SK-N-SH (cell line): ENCODE measurements at regions not wholly inside any gene's neighbourhood (a gene's known extent, or its start where the extent isn't known, plus 50 kb on each side); places are given as distances from the start of the nearest gene placed in this dataset.

Experiments
- CTCF ChIA-PET: fragments of 300-600, 350-600 bp; formaldehyde crosslinking; extraction: SDS; loops from one replicate; lab custom pipeline; 2021; lab: Yijun Ruan, JAX
- POLR2A ChIA-PET: fragments of 350-600 bp; sonication (Branson Sonifier 250); formaldehyde crosslinking; extraction: SDS; loops from one replicate; lab custom pipeline; 2020; ENCODE audit warnings: antibody characterized with exemption, inconsistent platforms; lab: Yijun Ruan, JAX
- DNase-seq: peaks from one replicate; pipeline ENCODE4 v3.0.0; 2012
- H2AFZ ChIP-seq: fragments of 200-600 bp; sonication (generic); 2 replicates; pipeline ENCODE4 v1.8.1; 2016; ENCODE audit warnings: antibody characterized with exemption, mild to moderate bottlenecking, low read depth
- H3F3A ChIP-seq: fragments of 200-600 bp; sonication (generic); replicated peaks from 2 replicates; pipeline ENCODE3; 2016; ENCODE audit warnings: antibody characterized with exemption, mild to moderate bottlenecking; ENCODE audit not compliant: insufficient read depth
- H3K27ac ChIP-seq, 2 experiments: fragments of 200-500 bp in 1 of 2; fragments of 200-600 bp in 1 of 2; sonication (Bioruptor generic) in 1 of 2; sonication (generic), shearing (Covaris generic) in 1 of 2; 2 replicates each; pipeline versions ENCODE4 v1.5.1 to v1.6.1; 2014 to 2016; ENCODE audit warnings: low read depth in 2 of 2, inconsistent platforms in 1 of 2, low read length in 1 of 2, mild to moderate bottlenecking in 1 of 2, mixed read lengths in 1 of 2
- H3K27me3 ChIP-seq: fragments of 200-600 bp; sonication (generic), shearing (Covaris generic); 2 replicates; pipeline ENCODE4 v1.6.1; 2016; ENCODE audit warnings: mixed run types; ENCODE audit not compliant: insufficient read depth
- H3K36me3 ChIP-seq, 2 experiments: fragments of 200-500 bp in 1 of 2; fragments of 200-600 bp in 1 of 2; sonication (Bioruptor generic) in 1 of 2; sonication (generic) in 1 of 2; replicated peaks in 1 of 2; 2 replicates each; pipeline versions ENCODE3 to v1.5.1; 2014 to 2016; ENCODE audit warnings: low read length in 1 of 2, mild to moderate bottlenecking in 1 of 2; ENCODE audit not compliant: insufficient read depth in 2 of 2, control insufficient read depth in 1 of 2
- H3K4me1 ChIP-seq, 2 experiments: fragments of 200-500 bp in 1 of 2; fragments of 200-600 bp in 1 of 2; sonication (Bioruptor generic) in 1 of 2; sonication (generic), shearing (Covaris generic) in 1 of 2; 2 replicates each; pipeline versions ENCODE4 v1.5.1 to v1.6.1; 2014 to 2016; ENCODE audit warnings: low read depth in 1 of 2, low read length in 1 of 2, mixed run types in 1 of 2; ENCODE audit not compliant: insufficient read depth in 2 of 2, control insufficient read depth in 1 of 2
- H3K4me2 ChIP-seq: fragments of 200-600 bp; sonication (generic), shearing (Covaris generic); 2 replicates; pipeline ENCODE4 v1.6.1; 2017; ENCODE audit warnings: mixed run types
- H3K4me3 ChIP-seq, 2 experiments: fragments of 200-500 bp in 1 of 2; fragments of 200-600 bp in 1 of 2; sonication (Bioruptor generic) in 1 of 2; sonication (generic), shearing (Covaris generic) in 1 of 2; 2 replicates each; pipeline versions ENCODE4 v1.5.1 to v1.8.1; 2014 to 2016; ENCODE audit warnings: low read depth in 2 of 2, inconsistent platforms in 1 of 2, low read length in 1 of 2, mild to moderate bottlenecking in 1 of 2, mixed read lengths in 1 of 2, moderate library complexity in 1 of 2
- H3K79me2 ChIP-seq: fragments of 200-600 bp; sonication (generic); 2 replicates; pipeline ENCODE4 v1.8.1; 2017; ENCODE audit warnings: mild to moderate bottlenecking; ENCODE audit not compliant: insufficient read depth
- H3K9ac ChIP-seq: fragments of 200-600 bp; sonication (generic); 2 replicates; pipeline ENCODE4 v1.6.1; 2017; ENCODE audit warnings: mixed run types
- H3K9me2 ChIP-seq: fragments of 200-600 bp; sonication (generic); 2 replicates; pipeline ENCODE4 v1.6.1; 2017; ENCODE audit warnings: mixed run types
- H3K9me3 ChIP-seq: fragments of 200-600 bp; sonication (generic); 2 replicates; pipeline ENCODE4 v1.6.1; 2017; ENCODE audit warnings: mixed run types, mild to moderate bottlenecking, moderate library complexity
- H4K20me1 ChIP-seq: fragments of 200-600 bp; sonication (generic); 2 replicates; pipeline ENCODE4 v1.6.1; 2017; ENCODE audit warnings: mild to moderate bottlenecking, mixed run types; ENCODE audit not compliant: insufficient read depth
- FOXM1 ChIP-seq: IDR thresholded peaks from 2 replicates; pipeline ENCODE4 v1.4.0; 2012; ENCODE audit warnings: low read depth, mild to moderate bottlenecking
- GATA2 ChIP-seq: sonication (generic); formaldehyde crosslinking; IDR thresholded peaks from 2 replicates; pipeline ENCODE4 v1.5.0; 2020; ENCODE audit warnings: mild to moderate bottlenecking, missing genetic modification reagents
- JUND ChIP-seq: IDR thresholded peaks from 2 replicates; pipeline ENCODE4 v1.4.0; 2012
- MXI1 ChIP-seq: IDR thresholded peaks from 2 replicates; pipeline ENCODE4 v1.6.1; 2012; ENCODE audit warnings: mild to moderate bottlenecking, low read depth, low read length, improper control_type of control experiment
- NRF1 ChIP-seq: IDR thresholded peaks from 2 replicates; pipeline ENCODE4 v1.6.1; 2012; ENCODE audit warnings: low read depth, mild to moderate bottlenecking, low read length
- POLR2AphosphoS5 ChIP-seq: IDR thresholded peaks from 2 replicates; pipeline ENCODE4 v1.6.1; 2012; ENCODE audit warnings: low read depth, low read length
- RAD21 ChIP-seq: IDR thresholded peaks from 2 replicates; pipeline ENCODE4 v1.6.1; 2012; ENCODE audit warnings: mild to moderate bottlenecking, low read length
- RXRA ChIP-seq: IDR thresholded peaks from 2 replicates; pipeline ENCODE4 v1.4.0; 2012; ENCODE audit warnings: low read depth, mild to moderate bottlenecking, borderline replicate concordance
- SMC3 ChIP-seq: IDR thresholded peaks from 2 replicates; pipeline ENCODE4 v1.6.1; 2012; ENCODE audit warnings: low read depth, low read length, improper control_type of control experiment
- TAF1 ChIP-seq: IDR thresholded peaks from 2 replicates; pipeline ENCODE4 v1.6.1; 2012; ENCODE audit warnings: low read depth, mild to moderate bottlenecking, low read length, moderate library complexity, borderline replicate concordance
- TEAD4 ChIP-seq: IDR thresholded peaks from 2 replicates; pipeline ENCODE4 v1.4.0; 2012; ENCODE audit warnings: mild to moderate bottlenecking, borderline replicate concordance; ENCODE audit not compliant: insufficient read depth
- YY1 ChIP-seq: IDR thresholded peaks from 2 replicates; pipeline ENCODE4 v1.4.0; 2012; ENCODE audit warnings: low read depth, mild to moderate bottlenecking
- WGBS: methylation state at CpG from one replicate; pipeline ENCODE4 v1.1.6; 2017; ENCODE audit warnings: low lambda C conversion rate; 5-methylcytosine and 5-hydroxymethylcytosine counted together
- TF ChIP-seq, protein P1 (sequence below): fragments of 150-350 bp; IDR thresholded peaks from 2 replicates; pipeline ENCODE4 v1.6.1; 2017; ENCODE audit warnings: antibody characterized with exemption, low read length, low read depth, borderline replicate concordance
- TF ChIP-seq, protein P2 (sequence below): IDR thresholded peaks from 2 replicates; pipeline ENCODE4 v1.4.0; 2012; ENCODE audit warnings: low read depth, borderline replicate concordance
- TF ChIP-seq, protein P3 (sequence below): IDR thresholded peaks from 2 replicates; pipeline ENCODE4; 2012
- TF ChIP-seq, protein P4 (sequence below): IDR thresholded peaks from 2 replicates; pipeline ENCODE4 v1.4.0; 2012; ENCODE audit warnings: low read depth, borderline replicate concordance
- TF ChIP-seq, protein P5 (sequence below): IDR thresholded peaks from 2 replicates; pipeline ENCODE4 v1.6.1; 2012; ENCODE audit warnings: mild to moderate bottlenecking, low read depth, low read length, moderate library complexity
- TF ChIP-seq, protein P6 (sequence below): IDR thresholded peaks from 2 replicates; pipeline ENCODE4 v1.4.0; 2012; ENCODE audit warnings: low read depth

DNA sequence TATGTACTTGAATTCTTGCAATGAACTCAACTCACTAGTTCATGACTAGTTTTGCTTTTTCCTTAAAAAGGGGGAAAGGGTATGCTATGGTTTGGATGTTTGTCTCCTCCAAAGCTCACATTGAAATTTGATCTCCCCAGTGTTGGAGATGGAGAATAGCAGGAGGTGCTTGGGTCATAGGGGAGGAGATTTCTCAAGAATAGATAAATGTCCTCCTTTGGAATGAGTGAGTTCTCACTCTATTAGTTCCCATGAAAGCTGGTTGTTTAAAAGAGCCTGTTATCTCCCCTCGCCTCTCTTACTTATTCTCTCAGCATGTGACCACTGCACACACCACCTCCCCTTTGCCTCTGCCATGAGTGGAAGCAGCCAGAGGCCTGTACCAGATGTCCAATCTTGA, 109.4 kb upstream of the INTU start:
- H3K27me3 ChIP-seq: no peaks in the 10 kb centered on the region
- H3K4me2 ChIP-seq: no peak overlapping the region
- H3K79me2 ChIP-seq: no peaks in the 10 kb centered on the region
- H4K20me1 ChIP-seq: no peaks in the 10 kb centered on the region
- no peak overlapping the region for H3K9ac ChIP-seq
- H3K9me2 ChIP-seq: no peaks in the 10 kb centered on the region
- no peak overlapping the region for H2AFZ ChIP-seq
- no peaks in the 10 kb centered on the region for H3K9me3 ChIP-seq
- WGBS: 30% methylated on average over 1 of the region's 1 CpG
- POLR2A ChIA-PET: no interaction called here
- TF ChIP-seq YY1 (no peak), RAD21 (no peak), NRF1 (no peak), TEAD4 (no peak), RXRA (no peak), GATA2 (CRISPR knock-in tag) (no peak), SMC3 (no peak), TAF1 (no peak), MXI1 (no peak), FOXM1 (no peak), POLR2AphosphoS5 (no peak), JUND (no peak)
- TF ChIP-seq, protein P1, sequence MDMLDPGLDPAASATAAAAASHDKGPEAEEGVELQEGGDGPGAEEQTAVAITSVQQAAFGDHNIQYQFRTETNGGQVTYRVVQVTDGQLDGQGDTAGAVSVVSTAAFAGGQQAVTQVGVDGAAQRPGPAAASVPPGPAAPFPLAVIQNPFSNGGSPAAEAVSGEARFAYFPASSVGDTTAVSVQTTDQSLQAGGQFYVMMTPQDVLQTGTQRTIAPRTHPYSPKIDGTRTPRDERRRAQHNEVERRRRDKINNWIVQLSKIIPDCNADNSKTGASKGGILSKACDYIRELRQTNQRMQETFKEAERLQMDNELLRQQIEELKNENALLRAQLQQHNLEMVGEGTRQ: no peak
- TF ChIP-seq, protein P2, sequence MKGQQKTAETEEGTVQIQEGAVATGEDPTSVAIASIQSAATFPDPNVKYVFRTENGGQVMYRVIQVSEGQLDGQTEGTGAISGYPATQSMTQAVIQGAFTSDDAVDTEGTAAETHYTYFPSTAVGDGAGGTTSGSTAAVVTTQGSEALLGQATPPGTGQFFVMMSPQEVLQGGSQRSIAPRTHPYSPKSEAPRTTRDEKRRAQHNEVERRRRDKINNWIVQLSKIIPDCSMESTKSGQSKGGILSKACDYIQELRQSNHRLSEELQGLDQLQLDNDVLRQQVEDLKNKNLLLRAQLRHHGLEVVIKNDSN: no peak
- TF ChIP-seq, protein P3, sequence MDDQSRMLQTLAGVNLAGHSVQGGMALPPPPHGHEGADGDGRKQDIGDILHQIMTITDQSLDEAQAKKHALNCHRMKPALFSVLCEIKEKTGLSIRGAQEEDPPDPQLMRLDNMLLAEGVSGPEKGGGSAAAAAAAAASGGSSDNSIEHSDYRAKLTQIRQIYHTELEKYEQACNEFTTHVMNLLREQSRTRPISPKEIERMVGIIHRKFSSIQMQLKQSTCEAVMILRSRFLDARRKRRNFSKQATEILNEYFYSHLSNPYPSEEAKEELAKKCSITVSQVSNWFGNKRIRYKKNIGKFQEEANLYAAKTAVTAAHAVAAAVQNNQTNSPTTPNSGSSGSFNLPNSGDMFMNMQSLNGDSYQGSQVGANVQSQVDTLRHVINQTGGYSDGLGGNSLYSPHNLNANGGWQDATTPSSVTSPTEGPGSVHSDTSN: no peak
- TF ChIP-seq, protein P4, sequence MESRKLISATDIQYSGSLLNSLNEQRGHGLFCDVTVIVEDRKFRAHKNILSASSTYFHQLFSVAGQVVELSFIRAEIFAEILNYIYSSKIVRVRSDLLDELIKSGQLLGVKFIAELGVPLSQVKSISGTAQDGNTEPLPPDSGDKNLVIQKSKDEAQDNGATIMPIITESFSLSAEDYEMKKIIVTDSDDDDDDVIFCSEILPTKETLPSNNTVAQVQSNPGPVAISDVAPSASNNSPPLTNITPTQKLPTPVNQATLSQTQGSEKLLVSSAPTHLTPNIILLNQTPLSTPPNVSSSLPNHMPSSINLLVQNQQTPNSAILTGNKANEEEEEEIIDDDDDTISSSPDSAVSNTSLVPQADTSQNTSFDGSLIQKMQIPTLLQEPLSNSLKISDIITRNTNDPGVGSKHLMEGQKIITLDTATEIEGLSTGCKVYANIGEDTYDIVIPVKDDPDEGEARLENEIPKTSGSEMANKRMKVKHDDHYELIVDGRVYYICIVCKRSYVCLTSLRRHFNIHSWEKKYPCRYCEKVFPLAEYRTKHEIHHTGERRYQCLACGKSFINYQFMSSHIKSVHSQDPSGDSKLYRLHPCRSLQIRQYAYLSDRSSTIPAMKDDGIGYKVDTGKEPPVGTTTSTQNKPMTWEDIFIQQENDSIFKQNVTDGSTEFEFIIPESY: no peak
- TF ChIP-seq, protein P5, sequence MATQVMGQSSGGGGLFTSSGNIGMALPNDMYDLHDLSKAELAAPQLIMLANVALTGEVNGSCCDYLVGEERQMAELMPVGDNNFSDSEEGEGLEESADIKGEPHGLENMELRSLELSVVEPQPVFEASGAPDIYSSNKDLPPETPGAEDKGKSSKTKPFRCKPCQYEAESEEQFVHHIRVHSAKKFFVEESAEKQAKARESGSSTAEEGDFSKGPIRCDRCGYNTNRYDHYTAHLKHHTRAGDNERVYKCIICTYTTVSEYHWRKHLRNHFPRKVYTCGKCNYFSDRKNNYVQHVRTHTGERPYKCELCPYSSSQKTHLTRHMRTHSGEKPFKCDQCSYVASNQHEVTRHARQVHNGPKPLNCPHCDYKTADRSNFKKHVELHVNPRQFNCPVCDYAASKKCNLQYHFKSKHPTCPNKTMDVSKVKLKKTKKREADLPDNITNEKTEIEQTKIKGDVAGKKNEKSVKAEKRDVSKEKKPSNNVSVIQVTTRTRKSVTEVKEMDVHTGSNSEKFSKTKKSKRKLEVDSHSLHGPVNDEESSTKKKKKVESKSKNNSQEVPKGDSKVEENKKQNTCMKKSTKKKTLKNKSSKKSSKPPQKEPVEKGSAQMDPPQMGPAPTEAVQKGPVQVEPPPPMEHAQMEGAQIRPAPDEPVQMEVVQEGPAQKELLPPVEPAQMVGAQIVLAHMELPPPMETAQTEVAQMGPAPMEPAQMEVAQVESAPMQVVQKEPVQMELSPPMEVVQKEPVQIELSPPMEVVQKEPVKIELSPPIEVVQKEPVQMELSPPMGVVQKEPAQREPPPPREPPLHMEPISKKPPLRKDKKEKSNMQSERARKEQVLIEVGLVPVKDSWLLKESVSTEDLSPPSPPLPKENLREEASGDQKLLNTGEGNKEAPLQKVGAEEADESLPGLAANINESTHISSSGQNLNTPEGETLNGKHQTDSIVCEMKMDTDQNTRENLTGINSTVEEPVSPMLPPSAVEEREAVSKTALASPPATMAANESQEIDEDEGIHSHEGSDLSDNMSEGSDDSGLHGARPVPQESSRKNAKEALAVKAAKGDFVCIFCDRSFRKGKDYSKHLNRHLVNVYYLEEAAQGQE: no peak
- TF ChIP-seq, protein P6, sequence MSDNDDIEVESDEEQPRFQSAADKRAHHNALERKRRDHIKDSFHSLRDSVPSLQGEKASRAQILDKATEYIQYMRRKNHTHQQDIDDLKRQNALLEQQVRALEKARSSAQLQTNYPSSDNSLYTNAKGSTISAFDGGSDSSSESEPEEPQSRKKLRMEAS: no peak
- H3F3A ChIP-seq: no peaks in the 10 kb centered on the region
- CTCF ChIA-PET: no interaction called here
- H3K4me1 ChIP-seq: no peaks in the 10 kb centered on the region
- no peak for DNase-seq
- no peak overlapping the region for H3K27ac ChIP-seq
- no peaks in the 10 kb centered on the region for H3K36me3 ChIP-seq
- no peak overlapping the region for H3K4me3 ChIP-seq
